ENCODE measurements at regions not wholly inside any gene's neighbourhood (a gene's known extent, or its start where the extent isn't known, plus 50 kb on each side); places are given as distances from the start of the nearest gene placed in this dataset.

DNA sequence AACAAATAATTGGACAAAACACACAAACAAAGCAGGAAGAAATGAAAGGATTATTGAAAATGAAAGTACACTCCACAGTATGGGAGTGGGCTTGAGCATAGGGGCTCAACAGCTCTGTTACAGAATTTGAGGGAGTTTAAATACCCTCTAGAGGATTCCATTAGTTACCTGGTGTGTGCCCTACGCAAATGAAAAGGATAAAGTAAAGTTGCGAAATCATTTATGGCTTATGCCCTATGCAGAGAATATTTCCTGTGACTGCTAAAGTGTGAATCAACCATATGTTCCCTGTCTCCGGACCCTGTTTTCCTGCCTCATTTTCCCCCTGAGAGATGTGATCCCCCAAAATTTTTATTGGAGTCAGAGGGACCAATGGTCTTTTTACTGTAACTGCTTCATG is 634.6 kb upstream of the CNTNAP2 start:
- TF ChIP-seq GABPA (IDR thresholded peaks at IDR 0.05; ENCODE audit: borderline replicate concordance, insufficient read depth, low read length): no peak
- TF ChIP-seq CEBPB (IDR thresholded peaks at IDR 0.05; ENCODE audit: low read depth, low read length): 0 out of 2 replicates have a peak, but pooled peaks have one; percentile 31
- no peak overlapping the region for H2BK120ac ChIP-seq (replicated peaks; ENCODE audit: low read depth, low read length)
- no peak overlapping the region for H2BK12ac ChIP-seq (ENCODE audit: low read depth, low read length)
- H3K23ac ChIP-seq (ENCODE audit: insufficient read length): no peak overlapping the region
- H3K18ac ChIP-seq (ENCODE audit: extremely low read depth, low read length): no peak overlapping the region
- H2BK15ac ChIP-seq (ENCODE audit: low read length): no peak overlapping the region
- H2AK5ac ChIP-seq (ENCODE audit: low read depth, low read length): no peak overlapping the region
- H3K4me1 ChIP-seq (replicated peaks in 1 of 4; ENCODE audit: control insufficient read depth in 3 of 4, insufficient read depth in 4 of 4, low read length in 3 of 4): no peaks in the 10 kb centered on the region
- H3K56ac ChIP-seq (replicated peaks; ENCODE audit: insufficient read length, low read depth, low read length): no peak overlapping the region
- H3K4me3 ChIP-seq (ENCODE audit: extremely low read depth in 1 of 4, insufficient read depth in 2 of 4, low read depth in 3 of 4, low read length in 4 of 4): no peak overlapping the region
- H3K79me1 ChIP-seq (ENCODE audit: low read depth, low read length): no peaks in the 10 kb centered on the region
- H3K23me2 ChIP-seq (ENCODE audit: low read depth, low read length): no peaks in the 10 kb centered on the region
- no peak overlapping the region for H4K5ac ChIP-seq (ENCODE audit: insufficient read length, low read depth, low read length)
- FAIRE-seq (no peak), DNase-seq (ENCODE audit: low read depth in 1 of 2, low spot score in 2 of 2) (no peak)
- no peak overlapping the region for H2BK5ac ChIP-seq (ENCODE audit: low read depth, low read length)
- H3K27ac ChIP-seq (ENCODE audit: low read depth, low read length): no peak overlapping the region
- H4K8ac ChIP-seq (ENCODE audit: extremely low read depth, insufficient read depth, low read length): no peak overlapping the region
- 95% methylated on average over 3 of the region's 3 CpGs; no CpG with 5 or more reads in 1 of the 2 experiments for WGBS, 2 experiments (ENCODE audit: extremely low coverage in 1 of 2, insufficient coverage in 1 of 2, insufficient read length in 1 of 2, insufficient replicate concordance in 2 of 2, low coverage in 1 of 2, low lambda C conversion rate in 2 of 2, missing lambda C conversion rate in 1 of 2)
- H3K9me3 ChIP-seq (ENCODE audit: insufficient read depth in 2 of 2, low read depth in 1 of 2, low read length in 1 of 2): no peaks in the 10 kb centered on the region
- H4K20me1 ChIP-seq (replicated peaks in 1 of 2; ENCODE audit: control insufficient read depth in 1 of 2, insufficient read depth in 2 of 2, low read length in 2 of 2): no peaks in the 10 kb centered on the region
- H2AFZ ChIP-seq (ENCODE audit: low read length): no peak overlapping the region
- no peak overlapping the region for H3K4me2 ChIP-seq (ENCODE audit: insufficient read depth in 1 of 2, low read depth in 2 of 2, low read length in 2 of 2)
- no peaks in the 10 kb centered on the region for H3K79me2 ChIP-seq (ENCODE audit: control insufficient read depth in 1 of 2, insufficient read depth in 2 of 2, low read length in 2 of 2)
- no peak overlapping the region for H2BK20ac ChIP-seq (ENCODE audit: low read length)
- ChIA-PET POLR2A (ENCODE audit: partially characterized antibody) (no interaction called here), CTCF (ENCODE audit: partially characterized antibody) (no interaction called here)
- no peak overlapping the region for H3K14ac ChIP-seq (ENCODE audit: insufficient read length)
- no peak overlapping the region for H4K91ac ChIP-seq (replicated peaks; ENCODE audit: insufficient read length, low read length)
- no peaks in the 10 kb centered on the region for H3K36me3 ChIP-seq (ENCODE audit: control insufficient read depth in 2 of 4, insufficient read depth in 4 of 4, low read length in 3 of 4)
- H3K4ac ChIP-seq (replicated peaks; ENCODE audit: insufficient read length, low read depth, low read length): no peak overlapping the region
- H3K27me3 ChIP-seq (replicated peaks in 1 of 4; ENCODE audit: control insufficient read depth in 3 of 4, extremely low read depth in 1 of 4, insufficient read depth in 3 of 4, low read length in 3 of 4): no peaks in the 10 kb centered on the region
- no peak overlapping the region for H3K9ac ChIP-seq (replicated peaks in 1 of 4; ENCODE audit: extremely low read depth in 1 of 4, low read depth in 3 of 4, low read length in 3 of 4)
